ENCODE measurements at regions not wholly inside any gene's neighbourhood (a gene's known extent, or its start where the extent isn't known, plus 50 kb on each side); places are given as distances from the start of the nearest gene placed in this dataset.

- H3K4me3 Mint-ChIP-seq, result no peak overlapping the region
- H3K27me3 Mint-ChIP-seq, result no peaks in the 10 kb centered on the region
- no peaks in the 10 kb centered on the region for H3K36me3 Mint-ChIP-seq
- no peak for DNase-seq
- H3K27ac Mint-ChIP-seq, result no peak overlapping the region
- H3K9me3 Mint-ChIP-seq, result peaks cover 6% of the 10 kb centered on the region
- no peaks in the 10 kb centered on the region for H3K4me1 Mint-ChIP-seq
Measured at GRCh38 chr18:27750923-27751322, 426.0 kb downstream of the CDH2 start.

- no peak overlapping the region for H3K27ac Mint-ChIP-seq
- no peak for DNase-seq
- H3K9me3 Mint-ChIP-seq, result peaks cover 6% of the 10 kb centered on the region
- no peaks in the 10 kb centered on the region for H3K4me1 Mint-ChIP-seq
- no peak overlapping the region for H3K4me3 Mint-ChIP-seq
- H3K36me3 Mint-ChIP-seq, result no peaks in the 10 kb centered on the region
- H3K27me3 Mint-ChIP-seq, result no peaks in the 10 kb centered on the region
Measured at GRCh38 chr18:27750014-27750413, 426.9 kb downstream of the CDH2 start.

DNA sequence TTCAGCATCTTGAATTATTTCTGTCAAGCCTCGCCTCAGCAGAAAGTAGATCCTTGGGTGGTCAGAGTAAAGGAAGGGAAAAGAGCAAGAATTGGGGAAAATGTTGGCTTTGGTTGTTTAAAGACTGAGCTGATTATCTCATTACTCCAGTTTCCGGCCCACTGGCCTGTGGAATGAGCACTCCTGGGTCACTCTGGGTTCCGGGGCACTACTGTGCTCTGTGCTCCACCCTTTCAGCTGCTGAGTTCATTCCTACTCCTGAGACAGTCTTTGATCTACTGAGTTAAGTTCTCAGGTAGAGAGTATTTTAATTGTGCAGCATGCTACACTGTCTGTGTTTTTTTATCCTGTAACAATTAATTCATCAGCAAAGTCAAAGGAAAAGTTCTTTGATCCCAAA is 427.7 kb downstream of the CDH2 start:
- no peaks in the 10 kb centered on the region for H3K36me3 Mint-ChIP-seq

GRCh38 chr18:27746241-27746640 is 430.7 kb downstream of the CDH2 start:
- Mint-ChIP-seq H3K27me3 (no peaks in the 10 kb centered on the region), H3K36me3 (no peaks in the 10 kb centered on the region), H3K9me3 (peaks cover 10% of the 10 kb centered on the region), H3K4me3 (no peak overlapping the region), H3K27ac (no peak overlapping the region), H3K4me1 (no peaks in the 10 kb centered on the region)
- no peak for DNase-seq

More for the DNA sequence above, 427.7 kb downstream of the CDH2 start:
- Mint-ChIP-seq H3K27ac (no peak overlapping the region), H3K27me3 (no peaks in the 10 kb centered on the region), H3K4me1 (no peaks in the 10 kb centered on the region), H3K4me3 (no peak overlapping the region), H3K9me3 (peaks cover 7% of the 10 kb centered on the region)
- no peak for DNase-seq

DNA sequence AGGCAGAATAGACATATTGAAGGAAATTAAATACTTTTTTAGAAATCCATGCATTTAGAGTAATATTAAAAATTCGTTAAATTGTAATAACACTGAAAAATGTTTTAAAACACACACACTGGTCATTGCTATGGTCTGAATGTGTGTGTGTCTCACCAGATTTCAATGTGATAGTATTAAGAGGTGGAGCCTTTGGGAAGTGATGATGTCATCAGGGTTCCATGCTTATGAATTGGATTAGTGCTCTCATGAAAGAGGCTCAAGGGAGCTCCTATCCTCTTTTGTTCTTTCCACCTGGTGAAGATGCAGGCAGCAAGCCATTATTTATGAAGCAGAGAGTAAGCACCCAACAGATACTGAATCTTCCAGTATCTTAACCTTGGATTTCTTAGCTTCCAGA is 441.8 kb downstream of the CDH2 start:
- H3K27ac Mint-ChIP-seq, result no peak overlapping the region
- H3K27me3 Mint-ChIP-seq, result no peaks in the 10 kb centered on the region
- H3K4me1 Mint-ChIP-seq, result no peaks in the 10 kb centered on the region
- DNase-seq, result no peak
- peaks cover 7% of the 10 kb centered on the region for H3K9me3 Mint-ChIP-seq
- no peaks in the 10 kb centered on the region for H3K36me3 Mint-ChIP-seq
- no peak overlapping the region for H3K4me3 Mint-ChIP-seq

- H3K4me1 Mint-ChIP-seq, result no peaks in the 10 kb centered on the region
- H3K27me3 Mint-ChIP-seq, result no peaks in the 10 kb centered on the region
- H3K4me3 Mint-ChIP-seq, result no peak overlapping the region
- H3K9me3 Mint-ChIP-seq, result peaks cover 8% of the 10 kb centered on the region
- DNase-seq, result no peak
- H3K36me3 Mint-ChIP-seq, result no peaks in the 10 kb centered on the region
- no peak overlapping the region for H3K27ac Mint-ChIP-seq
Measured at GRCh38 chr18:27731211-27731610, 445.7 kb downstream of the CDH2 start.

DNA sequence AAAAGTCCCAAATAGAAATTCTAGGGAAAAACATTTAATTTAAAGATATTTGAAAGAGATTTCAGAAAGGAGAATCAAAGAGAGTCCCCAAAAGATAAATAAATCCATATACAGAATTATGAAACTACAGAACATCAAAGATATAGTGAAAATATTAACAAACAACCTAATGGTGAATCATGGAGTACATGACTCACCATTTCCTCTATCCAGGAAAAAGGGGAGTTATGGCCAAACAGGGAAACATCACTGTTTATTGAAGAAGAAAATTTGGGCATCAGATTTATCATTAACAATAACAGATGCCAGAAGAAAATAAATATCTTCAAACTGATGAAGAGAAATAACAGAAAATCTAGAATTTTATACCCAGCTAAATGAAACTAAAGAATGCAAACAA is 448.3 kb downstream of the CDH2 start:
- H3K36me3 Mint-ChIP-seq, result no peaks in the 10 kb centered on the region
- no peak overlapping the region for H3K27ac Mint-ChIP-seq
- H3K9me3 Mint-ChIP-seq, result peaks cover 8% of the 10 kb centered on the region
- H3K4me1 Mint-ChIP-seq, result no peaks in the 10 kb centered on the region
- H3K4me3 Mint-ChIP-seq, result no peak overlapping the region
- DNase-seq, result no peak
- H3K27me3 Mint-ChIP-seq, result no peaks in the 10 kb centered on the region

GRCh38 chr18:27724362-27724761 is 452.6 kb downstream of the CDH2 start:
- H3K4me1 Mint-ChIP-seq, result no peaks in the 10 kb centered on the region
- H3K4me3 Mint-ChIP-seq, result no peak overlapping the region
- peaks cover 2% of the 10 kb centered on the region for H3K9me3 Mint-ChIP-seq
- no peak for DNase-seq
- H3K36me3 Mint-ChIP-seq, result no peaks in the 10 kb centered on the region
- no peaks in the 10 kb centered on the region for H3K27me3 Mint-ChIP-seq
- H3K27ac Mint-ChIP-seq, result no peak overlapping the region

- H3K4me3 Mint-ChIP-seq, result no peak overlapping the region
- H3K27ac Mint-ChIP-seq, result no peak overlapping the region
- no peak for DNase-seq
- H3K4me1 Mint-ChIP-seq, result no peaks in the 10 kb centered on the region
- H3K9me3 Mint-ChIP-seq, result no peaks in the 10 kb centered on the region
- no peaks in the 10 kb centered on the region for H3K36me3 Mint-ChIP-seq
- no peaks in the 10 kb centered on the region for H3K27me3 Mint-ChIP-seq
Measured at GRCh38 chr18:27723168-27723567, 453.8 kb downstream of the CDH2 start.

DNA sequence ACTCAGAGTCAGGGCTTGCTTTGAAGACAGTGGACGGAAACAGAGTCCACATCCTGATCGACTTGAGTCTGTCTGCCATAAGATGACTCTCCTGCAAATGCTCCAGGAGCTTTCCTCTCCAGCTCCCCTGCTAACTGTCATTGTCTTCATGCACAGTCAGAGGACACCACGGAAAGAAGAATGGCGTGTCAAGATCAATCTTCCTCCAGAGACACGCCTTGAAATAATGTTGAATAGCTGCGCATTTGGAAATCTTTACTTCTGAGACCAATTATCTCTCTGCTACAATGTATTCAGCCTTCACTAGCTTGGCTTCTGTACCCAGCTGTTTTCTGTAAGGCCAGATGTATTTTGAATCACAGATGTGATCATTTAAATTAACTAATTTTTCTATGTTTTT is 457.2 kb downstream of the CDH2 start:
- Mint-ChIP-seq H3K36me3 (no peaks in the 10 kb centered on the region), H3K4me1 (no peaks in the 10 kb centered on the region), H3K4me3 (no peak overlapping the region), H3K9me3 (no peaks in the 10 kb centered on the region), H3K27ac (no peak overlapping the region), H3K27me3 (no peaks in the 10 kb centered on the region)
- DNase-seq, result no peak

GRCh38 chr18:27717816-27718215 is 459.1 kb downstream of the CDH2 start:
- Mint-ChIP-seq H3K36me3 (no peaks in the 10 kb centered on the region), H3K27me3 (no peaks in the 10 kb centered on the region), H3K9me3 (no peaks in the 10 kb centered on the region), H3K4me1 (no peaks in the 10 kb centered on the region), H3K4me3 (no peak overlapping the region), H3K27ac (no peak overlapping the region)
- no peak for DNase-seq

GRCh38 chr18:27717250-27717649 is 459.7 kb downstream of the CDH2 start:
- Mint-ChIP-seq H3K4me3 (no peak overlapping the region), H3K9me3 (no peaks in the 10 kb centered on the region), H3K27ac (no peak overlapping the region), H3K4me1 (no peaks in the 10 kb centered on the region), H3K27me3 (no peaks in the 10 kb centered on the region), H3K36me3 (no peaks in the 10 kb centered on the region)
- no peak for DNase-seq

DNA sequence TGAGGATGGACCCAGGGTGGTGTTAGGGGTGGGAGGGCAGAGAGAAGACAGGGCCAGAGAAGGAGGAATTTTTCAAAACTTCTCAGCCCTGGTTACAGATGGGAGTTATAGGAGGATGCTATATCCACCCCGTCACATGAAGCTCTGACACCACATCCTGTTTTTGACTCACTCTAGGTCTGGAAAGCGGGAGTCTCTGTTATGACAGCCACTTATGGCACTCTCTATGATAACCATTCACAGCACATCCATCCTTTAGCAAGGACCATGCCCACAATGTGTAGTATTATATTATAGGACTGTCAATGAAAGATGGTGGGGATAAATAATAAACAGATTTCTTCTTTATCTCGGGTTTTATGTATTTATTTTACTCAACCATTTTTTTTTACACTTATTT is 461.2 kb downstream of the CDH2 start:
- no peaks in the 10 kb centered on the region for H3K4me1 Mint-ChIP-seq
- no peaks in the 10 kb centered on the region for H3K9me3 Mint-ChIP-seq
- H3K4me3 Mint-ChIP-seq, result no peak overlapping the region

DNA sequence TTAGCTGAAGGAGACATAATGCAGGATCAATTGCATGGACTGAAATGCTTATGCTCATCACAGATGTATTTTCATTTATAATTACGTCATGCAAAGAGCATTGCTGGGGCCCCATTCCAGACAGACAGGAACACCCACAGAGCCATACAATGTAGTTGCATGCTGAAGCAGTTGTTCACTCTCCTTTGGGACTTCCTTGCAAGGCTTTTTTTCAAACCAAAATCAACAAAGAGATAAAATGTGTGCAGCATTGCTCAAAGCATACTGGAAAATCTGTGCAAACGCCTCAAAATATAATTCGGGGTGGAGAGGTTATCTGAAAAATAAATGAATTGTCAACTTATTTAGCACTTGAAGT is 463.2 kb downstream of the CDH2 start:
- Mint-ChIP-seq H3K4me3 (no peak overlapping the region), H3K4me1 (no peaks in the 10 kb centered on the region), H3K27me3 (no peaks in the 10 kb centered on the region), H3K36me3 (no peaks in the 10 kb centered on the region), H3K27ac (no peak overlapping the region), H3K9me3 (peaks cover 7% of the 10 kb centered on the region)
- no peak for DNase-seq

More for the DNA sequence above, 461.2 kb downstream of the CDH2 start:
- DNase-seq, result no peak
- Mint-ChIP-seq H3K27me3 (no peaks in the 10 kb centered on the region), H3K36me3 (no peaks in the 10 kb centered on the region), H3K27ac (no peak overlapping the region)

DNA sequence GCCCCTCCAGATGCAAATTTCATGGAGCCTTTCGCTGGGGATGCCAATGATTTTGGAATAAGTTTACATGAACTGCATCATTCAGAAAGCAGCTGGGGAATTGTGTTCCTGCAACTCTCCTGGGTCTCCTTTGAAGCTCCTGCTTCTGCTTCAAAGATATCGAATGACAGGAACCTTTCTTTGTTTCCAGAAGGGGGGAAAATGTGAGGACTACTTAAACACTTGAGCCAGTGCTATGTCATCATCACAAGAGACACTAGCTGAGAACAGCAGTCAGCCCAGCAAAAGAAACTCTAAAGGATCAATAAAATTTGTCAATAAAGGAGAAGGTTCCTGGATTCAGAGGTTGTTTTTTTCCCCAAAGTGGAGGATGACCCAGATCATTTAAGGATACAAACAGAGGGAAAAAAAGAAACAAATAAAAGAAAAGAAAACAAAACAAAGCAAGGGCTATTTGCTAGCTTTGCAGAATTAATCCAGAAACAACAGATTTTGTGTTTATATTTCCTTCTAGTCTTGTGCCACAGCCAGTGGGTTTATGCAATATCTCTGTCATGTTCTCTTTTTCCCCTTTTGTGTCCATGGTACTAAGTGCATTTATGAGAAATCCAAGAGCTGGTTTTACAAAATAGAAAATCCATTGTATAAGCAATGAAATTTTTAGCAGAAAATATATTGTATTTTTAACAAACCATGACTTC is 463.7 kb downstream of the CDH2 start:
- Mint-ChIP-seq H3K36me3 (no peaks in the 10 kb centered on the region), H3K27me3 (no peaks in the 10 kb centered on the region), H3K27ac (no peak overlapping the region), H3K9me3 (peaks cover 9% of the 10 kb centered on the region), H3K4me3 (no peak overlapping the region), H3K4me1 (no peaks in the 10 kb centered on the region)
- no peak for DNase-seq

DNA sequence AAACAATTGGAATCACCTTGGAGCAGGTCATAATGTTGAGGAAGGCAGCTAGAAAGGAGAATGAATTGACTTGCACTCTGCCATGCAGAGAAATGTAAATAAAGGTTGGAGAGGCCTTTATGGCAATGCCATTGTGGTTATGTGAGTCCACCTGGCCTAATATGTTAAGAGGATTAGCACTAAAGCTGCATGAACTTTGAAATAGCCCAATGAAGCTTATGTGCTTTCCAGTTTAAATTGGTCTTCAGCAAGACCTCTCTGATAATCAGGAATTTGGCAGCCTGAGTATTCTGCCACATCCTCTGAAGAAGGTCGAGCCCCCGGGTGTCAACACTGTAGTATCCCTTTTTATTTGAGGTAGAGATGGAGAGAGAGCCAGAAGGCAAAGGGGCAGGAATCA is 464.9 kb downstream of the CDH2 start:
- H3K27me3 Mint-ChIP-seq, result no peaks in the 10 kb centered on the region
- H3K27ac Mint-ChIP-seq, result no peak overlapping the region
- H3K36me3 Mint-ChIP-seq, result no peaks in the 10 kb centered on the region
- no peak overlapping the region for H3K4me3 Mint-ChIP-seq
- H3K9me3 Mint-ChIP-seq, result peaks cover 12% of the 10 kb centered on the region
- H3K4me1 Mint-ChIP-seq, result no peaks in the 10 kb centered on the region
- DNase-seq, result no peak

Measured in activated naive CD8-positive, alpha-beta T cell treated with anti-CD3 and anti-CD28 coated beads for 36 hours (primary cell).